HepG2 (cell line): ENCODE measurements at regions not wholly inside any gene's neighbourhood (a gene's known extent, or its start where the extent isn't known, plus 50 kb on each side); places are given as distances from the start of the nearest gene placed in this dataset.

Experiments
- ASH2L ChIP-seq: fragments of 300-600, 200-600 bp; sonication (generic); IDR thresholded peaks from 2 replicates; pipeline ENCODE4 v1.7.0; 2017; ENCODE audit warnings: low read depth, mild to moderate bottlenecking, moderate library complexity, mixed read lengths, low read length; ENCODE audit not compliant: insufficient read length
- ATF7-NPFF ChIP-seq: sonication (generic); formaldehyde crosslinking; IDR thresholded peaks from 2 replicates; pipeline ENCODE4 v1.8.1; 2023; ENCODE audit warnings: mild to moderate bottlenecking, low read depth, missing genetic modification reagents, moderate library complexity
- BCL6 ChIP-seq: IDR thresholded peaks from 2 replicates; pipeline ENCODE4 v1.6.1; 2016; ENCODE audit warnings: missing genetic modification reagents, missing compliant biosample characterization
- DRAP1 ChIP-seq: IDR thresholded peaks from 2 replicates; pipeline ENCODE4 v1.6.1; 2016; ENCODE audit warnings: missing genetic modification reagents, missing compliant biosample characterization
- FOXA3 ChIP-seq: IDR thresholded peaks from 2 replicates; pipeline ENCODE4 v1.6.1; 2016; ENCODE audit warnings: missing genetic modification reagents, missing compliant biosample characterization
- FOXP1 ChIP-seq, 2 experiments: fragments of 450-650 bp in 1 of 2; IDR thresholded peaks; 2 replicates each; pipeline ENCODE4 v1.6.1; 2017 to 2018; ENCODE audit warnings: antibody characterized with exemption in 1 of 2
- HNRNPUL1 ChIP-seq: fragments of 200-400 bp; formaldehyde crosslinking; IDR thresholded peaks from 2 replicates; pipeline ENCODE4 v1.6.1; 2017; ENCODE audit warnings: low read depth, mild to moderate bottlenecking, low read length, moderate library complexity
- IRF1 ChIP-seq: sonication (generic); formaldehyde crosslinking; IDR thresholded peaks from 2 replicates; pipeline ENCODE4 v1.4.0; 2020; ENCODE audit warnings: low read depth, mild to moderate bottlenecking, missing genetic modification reagents
- ISL2 ChIP-seq: sonication (generic); formaldehyde crosslinking; IDR thresholded peaks from 2 replicates; pipeline ENCODE4 v1.5.0; 2020; ENCODE audit warnings: missing genetic modification reagents
- MIER2 ChIP-seq: IDR thresholded peaks from 2 replicates; pipeline ENCODE4 v1.6.1; 2016; ENCODE audit warnings: missing biosample characterization, missing genetic modification reagents
- MIXL1 ChIP-seq: IDR thresholded peaks from 2 replicates; pipeline ENCODE4 v1.6.1; 2016
- POLR2AphosphoS5 ChIP-seq: IDR thresholded peaks from 2 replicates; pipeline ENCODE4 v1.6.1; 2012; ENCODE audit warnings: low read depth, low read length
- RCOR2 ChIP-seq: IDR thresholded peaks from 2 replicates; pipeline ENCODE4 v1.6.1; 2016; ENCODE audit warnings: missing biosample characterization, missing genetic modification reagents
- RXRB ChIP-seq: IDR thresholded peaks from 2 replicates; pipeline ENCODE4 v1.6.1; 2016; ENCODE audit warnings: borderline replicate concordance, missing genetic modification reagents, missing compliant biosample characterization
- SETDB1 ChIP-seq: sonication (generic); formaldehyde crosslinking; IDR thresholded peaks from 2 replicates; pipeline ENCODE4 v1.5.1; 2020; ENCODE audit warnings: missing genetic modification reagents, mild to moderate bottlenecking, borderline replicate concordance
- SNRNP70 ChIP-seq: fragments of 200-400 bp; formaldehyde crosslinking; IDR thresholded peaks from 2 replicates; pipeline ENCODE4 v1.6.1; 2017; ENCODE audit warnings: mild to moderate bottlenecking, low read depth, low read length, moderate library complexity
- TARDBP ChIP-seq: sonication (generic); formaldehyde crosslinking; IDR thresholded peaks from 2 replicates; pipeline ENCODE4 v1.8.0; 2022; ENCODE audit warnings: mild to moderate bottlenecking, missing genetic modification reagents
- ZFP90 ChIP-seq: sonication (generic); formaldehyde crosslinking; IDR thresholded peaks from 2 replicates; pipeline ENCODE4 v1.8.0; 2022; ENCODE audit warnings: missing genetic modification reagents, mild to moderate bottlenecking, inconsistent platforms, borderline replicate concordance
- ZMYM4 ChIP-seq: sonication (generic); formaldehyde crosslinking; IDR thresholded peaks from 2 replicates; pipeline ENCODE4 v1.8.1; 2023; ENCODE audit warnings: mild to moderate bottlenecking, missing genetic modification reagents
- ZNF326 ChIP-seq: sonication (generic); formaldehyde crosslinking; IDR thresholded peaks from 2 replicates; pipeline ENCODE4 v1.4.0; 2020; ENCODE audit warnings: missing genetic modification reagents, borderline replicate concordance
- ZNF614 ChIP-seq: IDR thresholded peaks from 2 replicates; pipeline ENCODE4 v1.6.1; 2018; ENCODE audit warnings: missing biosample characterization, missing genetic modification reagents, inconsistent platforms, borderline replicate concordance
- ZNF644 ChIP-seq: IDR thresholded peaks from 2 replicates; pipeline ENCODE4 v1.6.1; 2016; ENCODE audit warnings: low read depth
- ZNF775 ChIP-seq: sonication (generic); formaldehyde crosslinking; IDR thresholded peaks from 2 replicates; pipeline ENCODE4 v1.4.0; 2020; ENCODE audit warnings: missing genetic modification reagents, mild to moderate bottlenecking, moderate library complexity, borderline replicate concordance
- ZNF816 ChIP-seq: sonication (generic); formaldehyde crosslinking; IDR thresholded peaks from 2 replicates; pipeline ENCODE4 v1.8.0; 2022; ENCODE audit warnings: missing genetic modification reagents, mild to moderate bottlenecking, borderline replicate concordance
- TF ChIP-seq, protein P1 (sequence below): sonication (generic); formaldehyde crosslinking; IDR thresholded peaks from 2 replicates; pipeline ENCODE4 v1.5.1; 2020; ENCODE audit warnings: mild to moderate bottlenecking, missing genetic modification reagents, borderline replicate concordance

- TF ChIP-seq, protein P1, sequence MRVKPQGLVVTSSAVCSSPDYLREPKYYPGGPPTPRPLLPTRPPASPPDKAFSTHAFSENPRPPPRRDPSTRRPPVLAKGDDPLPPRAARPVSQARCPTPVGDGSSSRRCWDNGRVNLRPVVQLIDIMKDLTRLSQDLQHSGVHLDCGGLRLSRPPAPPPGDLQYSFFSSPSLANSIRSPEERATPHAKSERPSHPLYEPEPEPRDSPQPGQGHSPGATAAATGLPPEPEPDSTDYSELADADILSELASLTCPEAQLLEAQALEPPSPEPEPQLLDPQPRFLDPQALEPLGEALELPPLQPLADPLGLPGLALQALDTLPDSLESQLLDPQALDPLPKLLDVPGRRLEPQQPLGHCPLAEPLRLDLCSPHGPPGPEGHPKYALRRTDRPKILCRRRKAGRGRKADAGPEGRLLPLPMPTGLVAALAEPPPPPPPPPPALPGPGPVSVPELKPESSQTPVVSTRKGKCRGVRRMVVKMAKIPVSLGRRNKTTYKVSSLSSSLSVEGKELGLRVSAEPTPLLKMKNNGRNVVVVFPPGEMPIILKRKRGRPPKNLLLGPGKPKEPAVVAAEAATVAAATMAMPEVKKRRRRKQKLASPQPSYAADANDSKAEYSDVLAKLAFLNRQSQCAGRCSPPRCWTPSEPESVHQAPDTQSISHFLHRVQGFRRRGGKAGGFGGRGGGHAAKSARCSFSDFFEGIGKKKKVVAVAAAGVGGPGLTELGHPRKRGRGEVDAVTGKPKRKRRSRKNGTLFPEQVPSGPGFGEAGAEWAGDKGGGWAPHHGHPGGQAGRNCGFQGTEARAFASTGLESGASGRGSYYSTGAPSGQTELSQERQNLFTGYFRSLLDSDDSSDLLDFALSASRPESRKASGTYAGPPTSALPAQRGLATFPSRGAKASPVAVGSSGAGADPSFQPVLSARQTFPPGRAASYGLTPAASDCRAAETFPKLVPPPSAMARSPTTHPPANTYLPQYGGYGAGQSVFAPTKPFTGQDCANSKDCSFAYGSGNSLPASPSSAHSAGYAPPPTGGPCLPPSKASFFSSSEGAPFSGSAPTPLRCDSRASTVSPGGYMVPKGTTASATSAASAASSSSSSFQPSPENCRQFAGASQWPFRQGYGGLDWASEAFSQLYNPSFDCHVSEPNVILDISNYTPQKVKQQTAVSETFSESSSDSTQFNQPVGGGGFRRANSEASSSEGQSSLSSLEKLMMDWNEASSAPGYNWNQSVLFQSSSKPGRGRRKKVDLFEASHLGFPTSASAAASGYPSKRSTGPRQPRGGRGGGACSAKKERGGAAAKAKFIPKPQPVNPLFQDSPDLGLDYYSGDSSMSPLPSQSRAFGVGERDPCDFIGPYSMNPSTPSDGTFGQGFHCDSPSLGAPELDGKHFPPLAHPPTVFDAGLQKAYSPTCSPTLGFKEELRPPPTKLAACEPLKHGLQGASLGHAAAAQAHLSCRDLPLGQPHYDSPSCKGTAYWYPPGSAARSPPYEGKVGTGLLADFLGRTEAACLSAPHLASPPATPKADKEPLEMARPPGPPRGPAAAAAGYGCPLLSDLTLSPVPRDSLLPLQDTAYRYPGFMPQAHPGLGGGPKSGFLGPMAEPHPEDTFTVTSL, result peak; percentile 80; the same call in 1 of the 2 replicates
- no peak for TF ChIP-seq SNRNP70
- peak; percentile 51; the same call in 1 of the 2 replicates for TF ChIP-seq ZNF775 (CRISPR knock-in tag)
- peak; percentile 92 for TF ChIP-seq ZMYM4 (CRISPR knock-in tag)
- TF ChIP-seq BCL6, result no peak
- no peak for TF ChIP-seq ATF7-NPFF
- no peak for TF ChIP-seq ZFP90 (CRISPR knock-in tag)
- TF ChIP-seq RXRB (CRISPR knock-in tag), result peak; percentile 34; the same call in 1 of the 2 replicates
- TF ChIP-seq FOXA3 (CRISPR knock-in tag), result peak; percentile 41
- peak; percentile 98 for TF ChIP-seq HNRNPUL1
- TF ChIP-seq ISL2, result 0 out of 2 replicates have a peak, but pooled peaks have one; percentile 38
- TF ChIP-seq DRAP1 (CRISPR knock-in tag), result peak; percentile 10; the same call in 1 of the 2 replicates
- TF ChIP-seq MIXL1 (CRISPR knock-in tag), result peak; percentile 93
- peak; percentile 94 for TF ChIP-seq ZNF644 (CRISPR knock-in tag)
- peak; percentile 85 for TF ChIP-seq ASH2L
- no peak for TF ChIP-seq ZNF816 (CRISPR knock-in tag)
- TF ChIP-seq TARDBP (CRISPR knock-in tag), result 0 out of 2 replicates have a peak, but pooled peaks have one; percentile 21
- no peak for TF ChIP-seq SETDB1 (CRISPR knock-in tag)
- TF ChIP-seq ZNF614, result 0 out of 2 replicates have a peak, but pooled peaks have one; percentile 39
- TF ChIP-seq MIER2 (CRISPR knock-in tag), result no peak
- TF ChIP-seq RCOR2 (CRISPR knock-in tag), result peak; percentile 22; the same call in 1 of the 2 replicates
- TF ChIP-seq POLR2AphosphoS5, result no peak
- no peak for TF ChIP-seq ZNF326 (CRISPR knock-in tag)
- TF ChIP-seq FOXP1 (IDR thresholded peaks at IDR 0.05), result no peak
- no peak for TF ChIP-seq FOXP1 (CRISPR knock-in tag; IDR thresholded peaks at IDR 0.05)
- TF ChIP-seq IRF1 (CRISPR knock-in tag), result no peak
Observed at GRCh38 chr7:121714559-121715303, 158.2 kb upstream of the PTPRZ1 start (continued).
